WERI-Rb-1 (cell line): ENCODE measurements at regions not wholly inside any gene's neighbourhood (a gene's known extent, or its start where the extent isn't known, plus 50 kb on each side); places are given as distances from the start of the nearest gene placed in this dataset.
"Not testable (repeated sequence)": the region's sequence is repeated elsewhere in the genome, so short reads cannot be mapped to it uniquely, and the experiment has no call there.

Source experiments
- DNase-seq: peaks from one replicate; pipeline ENCODE4 v3.0.0-alpha.2; 2020
- H3K27ac ChIP-seq: fragments of 250-450 bp; sonication (Bioruptor Pico); 2 replicates; pipeline ENCODE4 v1.5.1; 2020; ENCODE audit warnings: mild to moderate bottlenecking, moderate library complexity
- H3K27me3 ChIP-seq: fragments of 250-450 bp; sonication (Bioruptor Pico); 2 replicates; pipeline ENCODE4 v1.5.1; 2021; ENCODE audit warnings: mild to moderate bottlenecking, low read depth, moderate library complexity; ENCODE audit not compliant: insufficient read depth, severe bottlenecking
- H3K36me3 ChIP-seq: fragments of 250-450 bp; sonication (Bioruptor Pico); 2 replicates; pipeline ENCODE4 v1.5.1; 2020; ENCODE audit warnings: mild to moderate bottlenecking, moderate library complexity
- H3K4me3 ChIP-seq: 2 replicates; pipeline ENCODE4 v1.5.1; 2011; ENCODE audit warnings: low read depth, mild to moderate bottlenecking, control low read depth, low read length
- H3K9me3 ChIP-seq: fragments of 250-450 bp; sonication (Bioruptor Pico); 2 replicates; pipeline ENCODE4 v1.5.1; 2021; ENCODE audit warnings: mild to moderate bottlenecking, moderate library complexity; ENCODE audit not compliant: severe bottlenecking
- TF ChIP-seq, protein P1 (sequence below): IDR thresholded peaks from 2 replicates; pipeline ENCODE4 v1.5.1; 2011; ENCODE audit warnings: low read depth, mild to moderate bottlenecking, control low read depth, inconsistent platforms, low read length

GRCh38 chr5:27845248-27845647, 806.9 kb upstream of the CDH9 start:
- H3K27me3 ChIP-seq, result no peaks in the 10 kb centered on the region
- H3K27ac ChIP-seq, result no peak overlapping the region
- DNase-seq, result no peak
- TF ChIP-seq, protein P1, sequence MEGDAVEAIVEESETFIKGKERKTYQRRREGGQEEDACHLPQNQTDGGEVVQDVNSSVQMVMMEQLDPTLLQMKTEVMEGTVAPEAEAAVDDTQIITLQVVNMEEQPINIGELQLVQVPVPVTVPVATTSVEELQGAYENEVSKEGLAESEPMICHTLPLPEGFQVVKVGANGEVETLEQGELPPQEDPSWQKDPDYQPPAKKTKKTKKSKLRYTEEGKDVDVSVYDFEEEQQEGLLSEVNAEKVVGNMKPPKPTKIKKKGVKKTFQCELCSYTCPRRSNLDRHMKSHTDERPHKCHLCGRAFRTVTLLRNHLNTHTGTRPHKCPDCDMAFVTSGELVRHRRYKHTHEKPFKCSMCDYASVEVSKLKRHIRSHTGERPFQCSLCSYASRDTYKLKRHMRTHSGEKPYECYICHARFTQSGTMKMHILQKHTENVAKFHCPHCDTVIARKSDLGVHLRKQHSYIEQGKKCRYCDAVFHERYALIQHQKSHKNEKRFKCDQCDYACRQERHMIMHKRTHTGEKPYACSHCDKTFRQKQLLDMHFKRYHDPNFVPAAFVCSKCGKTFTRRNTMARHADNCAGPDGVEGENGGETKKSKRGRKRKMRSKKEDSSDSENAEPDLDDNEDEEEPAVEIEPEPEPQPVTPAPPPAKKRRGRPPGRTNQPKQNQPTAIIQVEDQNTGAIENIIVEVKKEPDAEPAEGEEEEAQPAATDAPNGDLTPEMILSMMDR, result no peak
- H3K9me3 ChIP-seq, result no peaks in the 10 kb centered on the region
- H3K4me3 ChIP-seq, result no peak overlapping the region
- no peaks in the 10 kb centered on the region for H3K36me3 ChIP-seq

DNA sequence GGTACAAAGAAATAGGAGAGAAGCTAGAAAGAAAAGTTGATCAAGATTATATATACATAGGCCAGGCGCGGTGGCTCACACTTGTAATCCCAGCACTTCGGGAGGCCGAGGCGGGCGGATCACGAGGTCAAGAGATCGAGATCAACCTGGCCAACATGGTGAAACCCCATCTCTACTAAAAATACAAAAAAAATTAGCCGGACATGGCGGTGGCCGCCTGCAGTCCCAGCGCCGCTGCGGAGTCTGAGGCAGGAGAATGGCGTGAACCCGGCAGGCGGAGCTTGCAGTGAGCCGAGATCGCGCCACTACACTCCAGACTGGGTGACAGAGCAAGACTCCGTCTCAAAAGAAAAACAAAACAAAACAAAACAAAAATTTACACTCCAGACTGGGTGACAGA, 798.3 kb upstream of the CDH9 start:
- H3K27me3 ChIP-seq, DNase-seq, H3K4me3 ChIP-seq, H3K9me3 ChIP-seq, H3K27ac ChIP-seq, H3K36me3 ChIP-seq: not testable (repeated sequence)

GRCh38 chr5:27832886-27833285, 794.5 kb upstream of the CDH9 start:
- DNase-seq, result no peak
- H3K9me3 ChIP-seq, result no peaks in the 10 kb centered on the region
- H3K27ac ChIP-seq, result no peak overlapping the region
- no peaks in the 10 kb centered on the region for H3K27me3 ChIP-seq
- H3K4me3 ChIP-seq, result no peak overlapping the region
- TF ChIP-seq, protein P1, result no peak
- no peaks in the 10 kb centered on the region for H3K36me3 ChIP-seq

DNA sequence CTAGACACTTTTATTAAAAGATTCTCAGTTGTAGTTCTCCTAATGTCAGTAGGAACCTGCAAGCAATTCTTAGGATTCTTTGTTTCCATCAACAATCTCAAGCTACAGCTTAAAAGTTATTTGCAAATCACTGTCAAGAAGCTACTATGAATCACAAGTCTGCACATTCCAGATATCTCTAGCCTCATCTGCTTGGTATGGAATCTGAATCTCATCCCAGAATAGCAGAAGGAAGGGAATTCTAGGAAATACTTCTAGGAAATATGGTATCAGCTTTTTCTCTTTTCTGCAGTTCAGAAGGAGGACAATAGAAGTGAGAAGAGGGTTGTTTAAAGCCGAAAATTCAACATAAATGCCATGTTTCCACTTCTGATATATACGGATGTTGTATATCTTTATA, 792.2 kb upstream of the CDH9 start:
- Histone ChIP-seq H3K9me3 (no peaks in the 10 kb centered on the region), H3K27ac (no peak overlapping the region), H3K36me3 (no peaks in the 10 kb centered on the region), H3K4me3 (no peak overlapping the region), H3K27me3 (no peaks in the 10 kb centered on the region)
- TF ChIP-seq, protein P1, result no peak
- DNase-seq, result no peak

GRCh38 chr5:27821681-27822080, 783.3 kb upstream of the CDH9 start:
- H3K36me3 ChIP-seq, result no peaks in the 10 kb centered on the region
- H3K4me3 ChIP-seq, result no peak overlapping the region
- no peak overlapping the region for H3K27ac ChIP-seq
- no peaks in the 10 kb centered on the region for H3K9me3 ChIP-seq
- TF ChIP-seq, protein P1, result no peak
- H3K27me3 ChIP-seq, result no peaks in the 10 kb centered on the region
- DNase-seq, result no peak

- TF ChIP-seq, protein P1, result no peak
- Histone ChIP-seq H3K4me3 (no peak overlapping the region), H3K36me3 (no peaks in the 10 kb centered on the region), H3K27me3 (no peaks in the 10 kb centered on the region), H3K9me3 (no peaks in the 10 kb centered on the region), H3K27ac (no peak overlapping the region)
- no peak for DNase-seq
Observed at GRCh38 chr5:27818888-27819287, 780.5 kb upstream of the CDH9 start.
